Astrocyte of the spinal cord (primary cell): ENCODE measurements at regions not wholly inside any gene's neighbourhood (a gene's known extent, or its start where the extent isn't known, plus 50 kb on each side); places are given as distances from the start of the nearest gene placed in this dataset.

Experiments used
- DNase-seq: peaks from one replicate; pipeline ENCODE4 v3.0.0; 2011; ENCODE audit warnings: low read depth, low spot score
- H3K4me3 ChIP-seq: 2 replicates; pipeline ENCODE4 v1.5.1; 2011; ENCODE audit warnings: low read depth, mild to moderate bottlenecking, low read length, moderate library complexity
- in situ Hi-C: cut with HindIII; loops from 2 replicates; pipeline ENCODE4 v1.10.0; 2017; ENCODE audit warnings: low sequenced_read_pairs
- TF ChIP-seq, protein P1 (sequence below): IDR thresholded peaks from 2 replicates; pipeline ENCODE4 v1.5.1; 2012; ENCODE audit warnings: low read depth, mild to moderate bottlenecking, low read length, inconsistent platforms

DNA sequence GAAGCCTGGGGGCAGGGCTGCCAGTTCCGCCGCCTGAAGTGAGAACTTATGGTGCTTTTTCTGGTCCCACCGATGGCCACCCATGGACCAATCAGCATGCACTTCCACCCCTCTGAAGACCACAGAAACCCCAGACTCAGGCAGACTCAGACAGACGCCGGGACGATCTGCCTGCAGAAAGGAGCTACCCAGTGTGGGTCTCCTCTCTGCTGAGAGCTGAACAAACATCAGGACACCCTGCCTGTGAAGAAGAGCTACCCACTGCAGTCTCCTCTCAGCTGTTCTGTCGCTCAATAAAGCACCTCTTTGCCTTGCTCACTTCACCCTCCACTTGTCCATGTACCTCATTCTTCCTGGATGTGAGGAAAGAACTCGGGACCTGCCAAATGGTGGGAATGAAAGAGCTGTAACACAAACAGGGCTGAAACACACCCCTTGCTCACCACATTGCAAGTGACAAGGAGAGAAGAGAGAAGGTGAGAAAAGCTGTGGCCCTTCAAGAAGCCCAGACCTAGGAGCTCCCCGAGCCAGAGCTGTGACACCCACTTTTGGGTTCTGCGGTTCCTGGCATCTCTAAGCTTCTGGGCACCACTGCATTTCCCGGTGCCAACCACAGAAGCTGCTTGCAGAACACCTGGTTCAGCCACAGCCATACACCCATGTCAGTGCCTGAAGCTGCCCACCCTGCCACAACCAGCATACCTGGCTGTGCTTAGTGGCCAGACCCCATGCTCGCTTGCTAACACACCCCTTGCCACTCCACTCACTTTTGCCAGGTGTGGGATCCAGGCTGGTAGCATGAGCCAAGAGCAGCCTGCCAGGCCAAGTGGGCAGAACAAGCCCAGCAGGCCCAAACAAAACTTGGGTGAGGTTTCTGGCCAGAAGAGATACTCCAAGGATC is 114.3 kb upstream of the TSLP start:
- H3K4me3 ChIP-seq = no peak overlapping the region
- TF ChIP-seq, protein P1, sequence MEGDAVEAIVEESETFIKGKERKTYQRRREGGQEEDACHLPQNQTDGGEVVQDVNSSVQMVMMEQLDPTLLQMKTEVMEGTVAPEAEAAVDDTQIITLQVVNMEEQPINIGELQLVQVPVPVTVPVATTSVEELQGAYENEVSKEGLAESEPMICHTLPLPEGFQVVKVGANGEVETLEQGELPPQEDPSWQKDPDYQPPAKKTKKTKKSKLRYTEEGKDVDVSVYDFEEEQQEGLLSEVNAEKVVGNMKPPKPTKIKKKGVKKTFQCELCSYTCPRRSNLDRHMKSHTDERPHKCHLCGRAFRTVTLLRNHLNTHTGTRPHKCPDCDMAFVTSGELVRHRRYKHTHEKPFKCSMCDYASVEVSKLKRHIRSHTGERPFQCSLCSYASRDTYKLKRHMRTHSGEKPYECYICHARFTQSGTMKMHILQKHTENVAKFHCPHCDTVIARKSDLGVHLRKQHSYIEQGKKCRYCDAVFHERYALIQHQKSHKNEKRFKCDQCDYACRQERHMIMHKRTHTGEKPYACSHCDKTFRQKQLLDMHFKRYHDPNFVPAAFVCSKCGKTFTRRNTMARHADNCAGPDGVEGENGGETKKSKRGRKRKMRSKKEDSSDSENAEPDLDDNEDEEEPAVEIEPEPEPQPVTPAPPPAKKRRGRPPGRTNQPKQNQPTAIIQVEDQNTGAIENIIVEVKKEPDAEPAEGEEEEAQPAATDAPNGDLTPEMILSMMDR = no peak
- DNase-seq = no peak
- in situ Hi-C loops = no loop called here

DNA sequence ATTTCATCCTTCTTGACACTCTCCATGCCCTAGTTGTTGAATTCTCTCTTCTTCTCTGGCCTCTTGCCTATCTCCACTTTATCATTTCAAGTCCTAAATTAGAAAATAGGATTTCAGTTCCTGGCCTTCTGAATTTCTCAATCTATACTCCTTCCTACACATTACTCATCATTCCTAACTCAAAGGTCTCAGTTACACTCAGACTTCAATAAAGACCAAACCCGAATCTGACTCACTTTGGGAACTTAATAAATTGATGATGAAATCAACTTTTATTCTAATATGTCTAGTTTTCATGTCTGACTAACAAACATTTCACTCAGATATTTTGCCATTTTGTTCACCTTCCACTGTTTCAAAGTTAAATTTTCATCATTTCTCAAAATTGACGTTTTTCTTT is 113.6 kb upstream of the TSLP start:
- no peak for DNase-seq
- TF ChIP-seq, protein P1 = no peak
- in situ Hi-C loops = no loop called here
- no peak overlapping the region for H3K4me3 ChIP-seq

DNA sequence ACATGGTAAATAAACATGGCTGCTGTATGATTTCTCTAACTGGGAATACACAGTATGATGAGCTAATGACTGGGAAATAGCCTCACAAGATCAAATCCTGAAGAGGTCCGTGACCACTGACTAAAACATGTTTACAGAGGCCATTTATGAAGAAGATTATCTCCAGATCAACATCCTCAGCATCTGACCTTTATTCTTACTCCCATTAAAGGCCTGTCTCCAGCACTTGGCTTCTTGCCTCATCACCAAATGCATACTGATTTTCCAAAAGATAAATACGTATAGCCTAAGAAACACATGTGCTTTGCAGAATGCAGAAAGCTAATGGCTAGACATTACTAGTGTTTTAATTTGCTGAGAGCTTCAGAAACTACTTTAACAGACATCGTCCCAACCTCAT is 108.0 kb upstream of the TSLP start:
- in situ Hi-C loops = no loop called here
- TF ChIP-seq, protein P1 = no peak

GRCh38 chr5:110965773-110966581 is 105.5 kb upstream of the TSLP start:
- TF ChIP-seq, protein P1 = no peak
- no peak for DNase-seq
- in situ Hi-C loops = no loop called here

More for the DNA sequence above, 108.0 kb upstream of the TSLP start:
- no peak for DNase-seq
- no peak overlapping the region for H3K4me3 ChIP-seq

DNA sequence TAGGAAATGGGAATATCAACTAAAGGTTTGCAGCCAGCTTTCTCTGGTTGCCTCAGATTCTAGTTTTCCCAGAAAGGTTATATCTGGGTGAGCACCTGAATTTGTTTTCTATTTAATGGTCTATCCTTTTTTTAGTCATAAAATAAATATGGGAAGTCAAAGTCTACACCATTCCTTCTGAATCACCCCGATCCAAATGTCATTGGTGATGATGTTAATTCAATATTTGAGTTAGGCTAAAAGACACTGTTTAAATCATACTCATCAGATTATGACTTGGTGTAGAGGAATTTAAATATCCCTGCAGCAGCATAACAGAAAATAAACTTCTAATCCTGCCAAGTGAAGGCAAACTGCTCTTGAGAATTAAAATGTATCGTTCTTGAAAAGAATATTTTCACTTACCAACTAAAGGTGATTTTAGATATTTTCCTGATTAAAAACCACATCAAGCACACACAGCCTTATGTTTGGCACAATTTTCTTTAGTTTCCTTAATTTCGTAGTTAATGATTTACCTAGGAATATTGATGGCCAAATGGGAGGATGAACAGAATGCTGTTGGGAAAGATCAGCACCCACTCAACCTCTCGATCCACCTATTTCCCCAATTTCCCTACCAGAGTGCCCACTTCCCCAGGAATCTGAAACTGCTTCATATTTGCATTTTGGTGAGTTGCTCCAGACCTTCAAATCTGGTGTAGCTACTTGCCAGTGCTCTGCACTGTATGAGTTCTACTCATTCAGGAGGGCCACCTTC is 103.1 kb upstream of the TSLP start:
- TF ChIP-seq, protein P1 = no peak
- in situ Hi-C loops = no loop called here
- no peak overlapping the region for H3K4me3 ChIP-seq
- no peak for DNase-seq

More at GRCh38 chr5:110965773-110966581, 105.5 kb upstream of the TSLP start:
- H3K4me3 ChIP-seq = no peak overlapping the region

DNA sequence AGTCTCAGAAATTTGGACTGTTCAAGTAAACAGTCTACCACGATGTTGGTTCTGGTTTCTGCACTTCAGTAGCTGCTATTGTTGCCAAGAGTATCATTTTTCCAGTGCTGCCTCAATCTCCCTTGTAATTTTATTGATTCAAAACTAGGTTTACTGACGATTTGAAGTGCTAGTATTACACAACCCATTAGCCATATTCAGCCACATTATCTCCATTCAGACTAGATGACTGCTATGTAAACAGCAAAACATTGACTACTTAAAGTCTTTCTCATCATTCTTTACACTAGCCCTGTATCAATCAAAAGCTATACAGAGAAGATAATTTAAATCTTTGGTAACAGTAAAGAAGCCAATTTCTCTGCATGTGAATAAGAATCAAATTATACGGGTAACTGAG is 102.0 kb upstream of the TSLP start:
- TF ChIP-seq, protein P1 = no peak
- H3K4me3 ChIP-seq = no peak overlapping the region
- DNase-seq = no peak
- in situ Hi-C loops = no loop called here
